Upper lobe of left lung (tissue), 6 donors: ENCODE measurements at regions not wholly inside any gene's neighbourhood (a gene's known extent, or its start where the extent isn't known, plus 50 kb on each side); places are given as distances from the start of the nearest gene placed in this dataset.

Experiments
- ATAC-seq, 2 donors: fragments of 200-7000 bp; cut with Tn5 transposase; one replicate each; pipeline ENCODE4 v1.9.1; 2022; ENCODE audit warnings: mild to moderate bottlenecking in 2 of 2, moderate library complexity in 2 of 2; ENCODE audit not compliant: low FRiP score in 2 of 2
- DNase-seq, 2 donors: peaks; one replicate each; pipeline ENCODE4 v3.0.0-alpha.2; 2019 to 2020
- H3K27ac ChIP-seq, 4 donors: fragments of 200-600 bp; sonication (generic); one replicate each; pipeline ENCODE4 v1.5.1; 2016 to 2019
- H3K27me3 ChIP-seq, 4 donors: fragments of 200-600 bp; sonication (generic); one replicate each; pipeline ENCODE4 v1.5.1; 2017 to 2019
- H3K36me3 ChIP-seq, 4 donors: fragments of 200-600 bp; sonication (generic); one replicate each; pipeline ENCODE4 v1.5.1; 2016 to 2019
- H3K4me1 ChIP-seq, 4 donors: fragments of 200-600 bp; sonication (generic); one replicate each; pipeline ENCODE4 v1.5.1; 2018 to 2019
- H3K4me3 ChIP-seq, 4 donors: fragments of 200-600 bp; sonication (generic); one replicate each; pipeline ENCODE4 v1.5.1; 2017 to 2019; ENCODE audit warnings: mild to moderate bottlenecking in 2 of 4, moderate library complexity in 1 of 4
- H3K9me3 ChIP-seq, 4 donors: fragments of 200-600 bp; sonication (generic); one replicate each; pipeline ENCODE4 v1.5.1; 2018 to 2019
- EP300 ChIP-seq, 4 donors: sonication (generic); formaldehyde crosslinking; IDR thresholded peaks; one replicate each; pipeline ENCODE4 v1.5.1; 2017; ENCODE audit warnings: antibody characterized with exemption in 4 of 4, control low read depth in 2 of 4
- POLR2A ChIP-seq, 4 donors: fragments of 450-650 bp; IDR thresholded peaks; one replicate each; pipeline ENCODE4 v1.5.1; 2016 to 2017; ENCODE audit warnings: antibody characterized with exemption in 4 of 4, mild to moderate bottlenecking in 2 of 4
- POLR2AphosphoS5 ChIP-seq, 2 donors: sonication (generic); formaldehyde crosslinking; IDR thresholded peaks; one replicate each; pipeline ENCODE4 v1.5.1; 2017; ENCODE audit warnings: antibody characterized with exemption in 2 of 2
- WGBS, 2 donors: methylation state at CpG; one replicate each; pipeline ENCODE4 v1.1.5; 2017 to 2018; 5-methylcytosine and 5-hydroxymethylcytosine counted together
- TF ChIP-seq, protein P1 (sequence below), 6 experiments: fragments of 450-650 bp in 4 of 6; fragments of 200-600 bp in 2 of 6; sonication (generic) in 2 of 6; IDR thresholded peaks; one replicate each; pipeline ENCODE4 v1.5.1; 2016 to 2019; ENCODE audit warnings: antibody characterized with exemption in 6 of 6
- donor health status: DM: no; HTN: no; CAD: no; lungs with moderate emphysema.
- donor health status: DM: no; HTN: yes; CAD: no; lungs with severe emphysema.

DNA sequence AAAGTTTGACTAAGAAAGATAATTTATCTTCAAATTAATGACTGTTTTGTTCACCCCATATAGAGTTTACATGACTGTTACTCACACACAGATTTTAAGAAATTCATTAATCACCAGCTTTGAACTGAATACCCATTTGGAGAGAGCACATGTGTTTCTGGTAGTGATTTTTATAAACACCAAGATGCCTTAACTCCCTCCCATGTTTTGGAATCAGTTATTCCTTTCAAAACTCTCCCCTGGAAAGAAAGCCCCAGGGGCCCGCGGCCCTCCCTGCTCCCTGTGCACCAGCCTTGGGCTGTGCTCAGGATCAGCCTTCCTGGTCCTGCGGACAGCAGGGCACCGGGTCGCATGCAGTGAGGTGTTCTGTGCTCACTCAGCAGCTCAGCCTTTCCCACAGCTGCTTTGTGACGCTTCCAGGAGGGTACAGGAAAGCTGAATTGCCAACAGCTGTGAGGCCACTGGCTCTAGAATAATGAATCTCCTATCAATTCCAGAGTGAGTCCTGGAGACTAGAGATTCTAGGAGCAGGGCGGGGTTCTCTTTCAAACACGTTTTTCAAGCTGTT, 483.2 kb downstream of the EFNB2 start:
- Histone ChIP-seq H3K9me3 (no peaks in the 10 kb centered on the region), H3K27me3 (no peaks in the 10 kb centered on the region), H3K36me3 (no peaks in the 10 kb centered on the region), H3K27ac (no peak overlapping the region), H3K4me3 (no peak overlapping the region), H3K4me1 (no peaks in the 10 kb centered on the region)
- no peak for ATAC-seq
- WGBS, 2 donors = 74 to 79% methylated on average over 8 of the region's 8 CpGs
- peak in 1 of 2 donors; percentile 28 for DNase-seq
- TF ChIP-seq, protein P1, sequence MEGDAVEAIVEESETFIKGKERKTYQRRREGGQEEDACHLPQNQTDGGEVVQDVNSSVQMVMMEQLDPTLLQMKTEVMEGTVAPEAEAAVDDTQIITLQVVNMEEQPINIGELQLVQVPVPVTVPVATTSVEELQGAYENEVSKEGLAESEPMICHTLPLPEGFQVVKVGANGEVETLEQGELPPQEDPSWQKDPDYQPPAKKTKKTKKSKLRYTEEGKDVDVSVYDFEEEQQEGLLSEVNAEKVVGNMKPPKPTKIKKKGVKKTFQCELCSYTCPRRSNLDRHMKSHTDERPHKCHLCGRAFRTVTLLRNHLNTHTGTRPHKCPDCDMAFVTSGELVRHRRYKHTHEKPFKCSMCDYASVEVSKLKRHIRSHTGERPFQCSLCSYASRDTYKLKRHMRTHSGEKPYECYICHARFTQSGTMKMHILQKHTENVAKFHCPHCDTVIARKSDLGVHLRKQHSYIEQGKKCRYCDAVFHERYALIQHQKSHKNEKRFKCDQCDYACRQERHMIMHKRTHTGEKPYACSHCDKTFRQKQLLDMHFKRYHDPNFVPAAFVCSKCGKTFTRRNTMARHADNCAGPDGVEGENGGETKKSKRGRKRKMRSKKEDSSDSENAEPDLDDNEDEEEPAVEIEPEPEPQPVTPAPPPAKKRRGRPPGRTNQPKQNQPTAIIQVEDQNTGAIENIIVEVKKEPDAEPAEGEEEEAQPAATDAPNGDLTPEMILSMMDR (IDR thresholded peaks at IDR 0.05) = no peak
- TF ChIP-seq POLR2A (IDR thresholded peaks at IDR 0.05) (no peak), POLR2AphosphoS5 (IDR thresholded peaks at IDR 0.05) (no peak), EP300 (IDR thresholded peaks at IDR 0.05) (no peak)

DNA sequence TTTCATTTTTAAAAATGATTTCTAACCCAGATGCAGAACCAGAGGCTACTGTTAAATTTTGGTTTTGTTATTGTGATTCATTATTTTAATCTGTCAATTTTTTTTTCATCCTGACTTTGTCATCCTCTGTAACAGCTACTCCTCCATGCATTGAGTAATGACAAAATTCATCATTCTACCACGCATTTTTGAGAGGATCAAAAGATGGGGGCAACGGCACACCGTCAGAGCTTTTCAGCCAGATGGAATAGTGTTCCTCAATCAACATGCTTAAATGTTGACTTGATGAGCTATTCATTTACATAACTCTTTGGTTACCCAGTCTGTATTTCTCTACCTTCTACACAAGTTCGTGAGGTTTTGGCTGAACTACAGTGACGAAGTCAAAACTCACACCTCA, 486.3 kb downstream of the EFNB2 start:
- H3K27me3 ChIP-seq = no peaks in the 10 kb centered on the region
- no peak overlapping the region for H3K27ac ChIP-seq
- 92% methylated on average over 5 of the region's 5 CpGs for WGBS, 2 donors
- ATAC-seq (no peak), DNase-seq (no peak)
- no peak overlapping the region for H3K4me3 ChIP-seq
- H3K36me3 ChIP-seq = no peaks in the 10 kb centered on the region
- no peaks in the 10 kb centered on the region for H3K4me1 ChIP-seq
- no peak for TF ChIP-seq EP300 (IDR thresholded peaks at IDR 0.05)
- H3K9me3 ChIP-seq = no peaks in the 10 kb centered on the region

DNA sequence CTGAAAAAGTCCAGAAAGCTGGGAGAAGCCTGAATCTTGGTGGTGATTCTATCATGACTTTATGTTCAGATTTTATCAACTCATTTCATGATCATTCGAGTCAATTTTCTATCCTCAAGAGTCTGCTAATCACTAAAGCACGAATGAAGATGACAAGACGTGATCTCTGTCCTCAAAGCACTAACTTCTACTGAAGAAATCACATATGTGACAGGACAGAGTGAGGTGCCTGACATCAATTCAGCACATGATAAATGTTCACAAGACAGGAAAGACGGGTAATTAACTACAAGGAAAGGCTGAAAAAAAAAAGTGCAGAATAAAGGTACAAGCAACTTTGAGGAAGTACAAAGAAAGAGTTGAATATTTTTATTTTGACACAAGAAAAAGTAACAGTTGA, 487.1 kb downstream of the EFNB2 start:
- Histone ChIP-seq H3K27me3 (no peaks in the 10 kb centered on the region), H3K4me1 (no peaks in the 10 kb centered on the region), H3K9me3 (no peaks in the 10 kb centered on the region), H3K27ac (no peak overlapping the region), H3K36me3 (no peaks in the 10 kb centered on the region), H3K4me3 (no peak overlapping the region)
- WGBS, 2 donors = 61 to 67% methylated on average over 4 of the region's 4 CpGs
- DNase-seq (no peak), ATAC-seq (no peak)
- no peak for TF ChIP-seq EP300 (IDR thresholded peaks at IDR 0.05)
- no peak for TF ChIP-seq POLR2AphosphoS5 (IDR thresholded peaks at IDR 0.05)
- no peak for TF ChIP-seq POLR2A (IDR thresholded peaks at IDR 0.05)
- TF ChIP-seq, protein P1 (IDR thresholded peaks at IDR 0.05) = no peak

DNA sequence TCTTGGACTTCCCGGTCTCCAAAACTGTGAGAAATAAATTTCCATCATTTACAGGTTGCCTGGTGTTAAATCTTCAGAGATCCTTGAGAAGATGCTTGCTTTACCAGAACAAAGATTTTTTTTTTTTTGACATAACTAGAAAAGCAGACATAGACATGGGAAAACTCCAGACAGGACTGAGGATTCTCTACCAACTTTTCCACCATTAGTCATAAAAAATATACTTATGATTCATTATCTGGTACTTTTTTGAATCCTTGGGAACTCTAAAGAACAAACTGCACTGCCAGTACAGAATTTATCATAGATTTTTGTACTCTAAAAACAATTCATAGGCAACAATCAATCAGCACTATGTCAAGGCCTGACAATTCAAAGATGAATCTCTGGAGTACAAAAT, 487.6 kb downstream of the EFNB2 start:
- ATAC-seq = no peak
- TF ChIP-seq EP300 (IDR thresholded peaks at IDR 0.05) (no peak), POLR2A (IDR thresholded peaks at IDR 0.05) (no peak), POLR2AphosphoS5 (IDR thresholded peaks at IDR 0.05) (no peak)
- TF ChIP-seq, protein P1 (IDR thresholded peaks at IDR 0.05) = no peak
- Histone ChIP-seq H3K4me3 (no peak overlapping the region), H3K36me3 (no peaks in the 10 kb centered on the region), H3K4me1 (no peaks in the 10 kb centered on the region), H3K9me3 (no peaks in the 10 kb centered on the region), H3K27ac (no peak overlapping the region), H3K27me3 (no peaks in the 10 kb centered on the region)
- no peak for DNase-seq
- WGBS, 2 donors = 81 to 90% methylated on average over 1 of the region's 1 CpG

DNA sequence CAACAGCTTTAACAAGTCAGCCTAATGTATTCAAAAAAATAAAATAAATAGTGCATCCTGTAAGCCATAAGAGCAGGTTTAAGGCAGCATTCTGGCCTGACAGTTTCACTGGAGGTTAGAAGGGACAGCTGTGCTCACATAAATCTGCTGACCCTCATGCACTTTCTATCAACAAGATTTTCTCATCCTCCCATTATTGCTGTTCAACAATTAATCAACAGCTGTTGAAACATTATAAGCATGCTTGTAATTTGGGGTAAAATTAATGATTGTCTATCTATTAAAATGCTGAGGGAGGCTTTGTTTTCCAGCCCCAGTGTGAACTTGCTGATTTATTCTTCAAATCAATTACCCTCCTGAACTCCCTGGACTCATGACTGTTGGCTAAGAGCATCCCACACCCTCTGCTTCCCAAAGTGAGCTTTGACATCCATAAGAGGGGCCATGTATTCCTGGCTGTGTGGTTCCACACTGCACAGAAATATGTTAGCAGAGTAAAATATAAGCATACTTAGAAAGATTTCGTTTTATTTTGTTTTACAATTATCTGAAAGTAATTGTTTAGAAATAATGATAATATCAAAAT, 492.4 kb downstream of the EFNB2 start:
- DNase-seq (no peak), ATAC-seq (no peak)
- Histone ChIP-seq H3K27me3 (no peaks in the 10 kb centered on the region), H3K36me3 (no peaks in the 10 kb centered on the region), H3K27ac (no peak overlapping the region), H3K4me1 (no peaks in the 10 kb centered on the region), H3K9me3 (no peaks in the 10 kb centered on the region), H3K4me3 (no peak overlapping the region)
- TF ChIP-seq POLR2A (IDR thresholded peaks at IDR 0.05) (no peak), POLR2AphosphoS5 (IDR thresholded peaks at IDR 0.05) (no peak)
- 74 to 82% methylated on average over 1 of the region's 1 CpG for WGBS, 2 donors

DNA sequence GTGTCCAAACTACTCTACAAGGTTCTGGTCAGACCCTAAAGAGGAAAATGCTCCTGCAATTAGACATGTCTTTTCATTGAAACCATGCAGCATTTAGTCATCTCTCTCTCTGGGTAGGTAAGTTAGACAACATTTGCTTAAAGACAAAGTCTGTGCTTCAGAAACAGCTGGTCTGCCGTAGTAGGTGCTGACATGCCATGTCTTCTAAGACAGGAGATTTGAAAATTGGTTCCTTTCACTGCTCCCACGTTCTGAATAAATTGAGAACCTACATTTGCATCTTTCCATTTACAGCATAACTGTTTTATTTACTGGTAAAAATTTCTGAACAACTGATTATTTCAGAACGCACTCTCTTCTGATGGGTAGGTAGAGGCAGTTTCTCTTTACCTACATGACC, 494.0 kb downstream of the EFNB2 start:
- Histone ChIP-seq H3K36me3 (no peaks in the 10 kb centered on the region), H3K4me3 (no peak overlapping the region), H3K27ac (no peak overlapping the region), H3K27me3 (no peaks in the 10 kb centered on the region), H3K9me3 (no peaks in the 10 kb centered on the region), H3K4me1 (no peaks in the 10 kb centered on the region)
- DNase-seq (no peak), ATAC-seq (no peak)
- WGBS, 2 donors = 93 to 95% methylated on average over 3 of the region's 3 CpGs
- no peak for TF ChIP-seq EP300 (IDR thresholded peaks at IDR 0.05)
- TF ChIP-seq, protein P1 (IDR thresholded peaks at IDR 0.05) = no peak
- no peak for TF ChIP-seq POLR2AphosphoS5 (IDR thresholded peaks at IDR 0.05)
- no peak for TF ChIP-seq POLR2A (IDR thresholded peaks at IDR 0.05)
